Mammary epithelial cell (primary cell): ENCODE measurements at regions not wholly inside any gene's neighbourhood (a gene's known extent, or its start where the extent isn't known, plus 50 kb on each side); places are given as distances from the start of the nearest gene placed in this dataset.

Experiments used
- CTCF ChIP-seq, 2 donors: IDR thresholded peaks in 1 of 2; conservative IDR thresholded peaks in 1 of 2; 2 replicates each; pipeline ENCODE4 v1.5.1; 2011 to 2012; ENCODE audit warnings: inconsistent platforms in 2 of 2, low read length in 2 of 2, mild to moderate bottlenecking in 2 of 2, control low read depth in 1 of 2, low read depth in 1 of 2; ENCODE audit not compliant: insufficient read depth in 1 of 2; ENCODE audit errors: extremely low read depth in 1 of 2
- EZH2 ChIP-seq: IDR thresholded peaks from 2 replicates; pipeline ENCODE4 v1.6.1; 2012; ENCODE audit warnings: low read length, inconsistent platforms, borderline replicate concordance

GRCh38 chr4:91851456-91851855 is 452.3 kb upstream of the GRID2 start:
- TF ChIP-seq EZH2 (no peak), CTCF (conservative IDR thresholded peaks at IDR 0.05 in 1 of 2, IDR thresholded peaks at IDR 0.05 in 1 of 2; ENCODE audit: extremely low read depth in 1 of 2, insufficient read depth in 1 of 2, low read depth in 1 of 2, low read length in 2 of 2) (no peak)
